Choroid plexus epithelial cell (primary cell): ENCODE measurements at regions not wholly inside any gene's neighbourhood (a gene's known extent, or its start where the extent isn't known, plus 50 kb on each side); places are given as distances from the start of the nearest gene placed in this dataset.

Experiments used
- DNase-seq: peaks from one replicate; pipeline ENCODE4 v3.0.0-alpha.2; 2010; ENCODE audit warnings: low read depth
- H3K4me3 ChIP-seq: 2 replicates; pipeline ENCODE4 v1.5.1; 2011; ENCODE audit warnings: low read depth, mild to moderate bottlenecking, control low read depth, low read length, moderate library complexity
- CTCF ChIP-seq: conservative IDR thresholded peaks from 2 replicates; pipeline ENCODE4 v1.5.1; 2011; ENCODE audit warnings: low read depth, mild to moderate bottlenecking, control low read depth, inconsistent platforms, low read length, moderate library complexity

- TF ChIP-seq CTCF, result no peak
- H3K4me3 ChIP-seq, result no peak overlapping the region
- DNase-seq, result no peak
These were observed 74.7 kb upstream of the WNT7B start for GRCh38 chr22:46051646-46052045.

DNA sequence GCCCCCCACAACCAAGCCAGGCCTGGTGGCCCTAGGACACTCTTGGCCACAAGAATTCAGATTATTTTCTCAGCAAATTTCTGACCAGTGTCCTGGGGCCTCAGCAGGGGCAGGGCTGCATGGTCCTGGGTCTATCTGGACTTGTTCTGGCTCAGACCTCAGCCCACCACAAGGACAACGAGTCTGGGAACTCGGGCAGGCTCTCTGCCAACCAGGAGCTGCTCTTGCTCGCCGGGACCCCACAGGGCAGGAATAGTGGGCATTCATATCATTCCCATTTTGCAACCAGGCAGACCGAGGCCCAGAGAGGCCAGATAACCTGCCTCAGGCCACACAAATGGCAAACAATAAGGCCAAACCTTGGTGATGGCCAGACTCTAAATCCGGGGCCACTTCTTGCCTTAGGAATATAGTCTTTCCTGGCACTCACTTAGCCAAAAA is 75.4 kb upstream of the WNT7B start:
- TF ChIP-seq CTCF, result no peak
- DNase-seq, result peak; percentile 36

GRCh38 chr22:46052801-46053562 is 76.0 kb upstream of the WNT7B start:
- TF ChIP-seq CTCF, result no peak
- peak; percentile 55 for DNase-seq
- H3K4me3 ChIP-seq, result peak overlapping the region; percentile 69

More for the DNA sequence above, 75.4 kb upstream of the WNT7B start:
- peak overlapping the region; percentile 69 for H3K4me3 ChIP-seq

DNA sequence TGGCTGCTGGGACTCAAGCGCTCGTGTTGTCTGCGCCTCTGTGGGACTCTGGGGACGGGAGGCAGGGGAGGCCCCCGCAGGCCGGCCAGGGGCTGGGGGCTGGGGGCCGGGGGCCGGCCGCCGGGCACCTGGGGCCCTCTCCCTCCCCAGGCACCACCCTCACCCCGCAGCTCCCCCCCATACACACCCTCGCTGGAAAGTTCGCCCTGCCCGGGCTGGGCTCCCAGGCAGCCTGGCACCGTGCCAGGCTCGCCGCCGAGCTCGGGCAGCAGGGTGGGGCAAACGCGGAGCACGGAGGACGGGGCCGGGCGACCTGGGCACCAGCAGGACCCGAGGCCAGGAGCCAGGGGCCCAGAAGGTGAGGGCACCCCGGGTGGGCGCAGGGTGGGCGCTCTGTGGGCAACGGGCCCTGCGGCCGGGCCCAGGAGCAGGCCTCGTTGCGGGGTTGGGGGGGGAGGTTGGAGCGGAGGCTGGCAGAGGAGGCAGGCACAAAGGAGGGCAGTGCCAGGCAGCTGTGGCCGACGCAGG is 76.7 kb upstream of the WNT7B start:
- TF ChIP-seq CTCF, result no peak
- H3K4me3 ChIP-seq, result peak overlapping the region; percentile 69
- peak; percentile 57 for DNase-seq

GRCh38 chr22:46054091-46055073 is 77.4 kb upstream of the WNT7B start:
- TF ChIP-seq CTCF, result no peak
- peak; percentile 83 for DNase-seq
- peak overlapping the region; percentile 69 for H3K4me3 ChIP-seq

- DNase-seq, result no peak
These were observed 78.4 kb upstream of the WNT7B start for GRCh38 chr22:46055181-46055875.

More at GRCh38 chr22:46055181-46055875, 78.4 kb upstream of the WNT7B start:
- no peak overlapping the region for H3K4me3 ChIP-seq
- TF ChIP-seq CTCF, result no peak
